HepG2 (cell line): ENCODE measurements at regions not wholly inside any gene's neighbourhood (a gene's known extent, or its start where the extent isn't known, plus 50 kb on each side); places are given as distances from the start of the nearest gene placed in this dataset.

ENCODE experiments used
- BRF2 ChIP-seq: sonication (generic); formaldehyde crosslinking; IDR thresholded peaks from 2 replicates; pipeline ENCODE4 v1.8.1; 2022; ENCODE audit warnings: mild to moderate bottlenecking, missing genetic modification reagents
- FOXO1 ChIP-seq: sonication (generic); formaldehyde crosslinking; IDR thresholded peaks from 2 replicates; pipeline ENCODE4 v1.4.0; 2020; ENCODE audit warnings: missing genetic modification reagents
- HMGXB4 ChIP-seq, 2 experiments: sonication (generic) in 1 of 2; formaldehyde crosslinking in 1 of 2; IDR thresholded peaks; 2 replicates each; pipeline versions ENCODE4 v1.4.0 to v1.6.1; 2018 to 2020; ENCODE audit warnings: missing genetic modification reagents in 2 of 2, borderline replicate concordance in 1 of 2, low read depth in 1 of 2, mild to moderate bottlenecking in 1 of 2, missing biosample characterization in 1 of 2
- MIER2 ChIP-seq: IDR thresholded peaks from 2 replicates; pipeline ENCODE4 v1.6.1; 2016; ENCODE audit warnings: missing biosample characterization, missing genetic modification reagents
- SETDB1 ChIP-seq: sonication (generic); formaldehyde crosslinking; IDR thresholded peaks from 2 replicates; pipeline ENCODE4 v1.5.1; 2020; ENCODE audit warnings: missing genetic modification reagents, mild to moderate bottlenecking, borderline replicate concordance
- SOX13 ChIP-seq, 3 experiments: fragments of 450-650 bp in 1 of 3; sonication (generic) in 1 of 3; formaldehyde crosslinking in 1 of 3; IDR thresholded peaks in 2 of 3; conservative IDR thresholded peaks in 1 of 3; 2 replicates each; pipeline versions ENCODE4 v1.5.0 to v1.6.1; 2016 to 2020; ENCODE audit warnings: antibody characterized with exemption in 1 of 3, mild to moderate bottlenecking in 1 of 3, missing compliant biosample characterization in 1 of 3, missing genetic modification reagents in 1 of 3, moderate library complexity in 1 of 3
- SOX5 ChIP-seq: IDR thresholded peaks from 2 replicates; pipeline ENCODE4 v1.6.1; 2016; ENCODE audit warnings: borderline replicate concordance
- TCF12 ChIP-seq, 2 experiments: fragments of 450-650 bp in 1 of 2; sonication (generic) in 1 of 2; formaldehyde crosslinking in 1 of 2; IDR thresholded peaks; 2 replicates each; pipeline versions ENCODE4 v1.6.1 to v1.8.0; 2017 to 2022; ENCODE audit warnings: antibody characterized with exemption in 1 of 2, mild to moderate bottlenecking in 1 of 2, missing genetic modification reagents in 1 of 2, moderate library complexity in 1 of 2
- ZGPAT ChIP-seq: IDR thresholded peaks from 2 replicates; pipeline ENCODE4 v1.6.1; 2016; ENCODE audit warnings: mild to moderate bottlenecking
- ZNF792 ChIP-seq: IDR thresholded peaks from 2 replicates; pipeline ENCODE4 v1.6.1; 2016
- TF ChIP-seq, protein P1 (sequence below), 2 experiments: sonication (generic) in 1 of 2; formaldehyde crosslinking in 1 of 2; IDR thresholded peaks; 2 replicates each; pipeline versions ENCODE4 v1.4.0 to v1.6.1; 2016 to 2020; ENCODE audit warnings: borderline replicate concordance in 1 of 2, low read depth in 1 of 2, mild to moderate bottlenecking in 1 of 2, missing genetic modification reagents in 1 of 2
- TF ChIP-seq, protein P2 (sequence below): sonication (generic); formaldehyde crosslinking; IDR thresholded peaks from 2 replicates; pipeline ENCODE4 v1.5.0; 2020; ENCODE audit warnings: missing genetic modification reagents
- TF ChIP-seq, protein P3 (sequence below): sonication (generic); formaldehyde crosslinking; IDR thresholded peaks from 2 replicates; pipeline ENCODE4 v1.4.0; 2020; ENCODE audit warnings: missing genetic modification reagents

DNA sequence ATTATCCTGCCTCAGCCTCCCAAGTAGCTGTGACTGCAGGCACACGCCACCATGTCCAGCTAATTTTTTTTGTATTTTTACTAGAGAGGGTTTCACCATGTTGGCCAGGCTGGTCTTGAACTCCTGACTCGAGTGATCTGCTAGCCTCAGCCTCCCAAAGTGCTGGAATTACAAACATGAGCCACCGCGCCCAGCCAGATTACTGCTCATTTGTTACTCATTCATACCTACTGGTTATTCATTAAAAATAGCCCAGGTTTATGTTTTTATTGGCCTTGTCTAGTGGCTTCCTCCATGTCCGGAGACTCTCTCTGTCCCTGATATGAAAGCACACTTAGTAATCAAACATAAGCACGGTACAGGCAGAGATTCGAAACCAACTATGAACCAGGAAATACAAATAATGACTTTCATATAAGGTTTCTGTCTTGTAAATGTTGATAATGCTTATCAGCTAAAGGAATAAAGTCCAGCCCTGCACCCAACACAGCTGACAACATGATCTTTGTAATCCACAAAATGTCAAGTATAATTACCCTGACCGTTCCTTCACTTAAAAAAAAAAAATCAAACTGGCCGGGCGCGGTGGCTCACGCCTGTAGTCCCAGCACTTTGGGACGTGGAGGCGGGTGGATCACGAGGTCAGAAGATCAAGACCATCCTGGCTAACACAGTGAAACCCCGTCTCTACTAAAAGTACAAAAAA is 50.4 kb upstream of the CXADR start (continued):
- TF ChIP-seq FOXO1 (CRISPR knock-in tag) (peak; percentile 65; the same call in 1 of the 2 replicates), ZGPAT (peak; percentile 63), MIER2 (no peak), SOX5 (CRISPR knock-in tag) (peak; percentile 79), SETDB1 (CRISPR knock-in tag) (no peak), TCF12 (IDR thresholded peaks at IDR 0.05) (no peak), TCF12 (CRISPR knock-in tag; IDR thresholded peaks at IDR 0.05) (no peak), SOX13 (IDR thresholded peaks at IDR 0.05) (peak; percentile 59; the same call in 1 of the 2 replicates), SOX13 (CRISPR knock-in tag; conservative IDR thresholded peaks at IDR 0.05 in 1 of 2, IDR thresholded peaks at IDR 0.05 in 1 of 2) (peak in 1 of 2 experiments; percentile 85; a peak in 2 of 4 replicates), BRF2 (CRISPR knock-in tag) (0 out of 2 replicates have a peak, but pooled peaks have one; percentile 37), ZNF792 (CRISPR knock-in tag) (no peak), HMGXB4 (CRISPR knock-in tag; IDR thresholded peaks at IDR 0.05; ENCODE audit: borderline replicate concordance in 1 of 2, low read depth in 1 of 2) (0 out of 4 replicates have a peak, but pooled peaks of 1 of the 2 experiments have one; percentile 17)
- TF ChIP-seq, protein P1, sequence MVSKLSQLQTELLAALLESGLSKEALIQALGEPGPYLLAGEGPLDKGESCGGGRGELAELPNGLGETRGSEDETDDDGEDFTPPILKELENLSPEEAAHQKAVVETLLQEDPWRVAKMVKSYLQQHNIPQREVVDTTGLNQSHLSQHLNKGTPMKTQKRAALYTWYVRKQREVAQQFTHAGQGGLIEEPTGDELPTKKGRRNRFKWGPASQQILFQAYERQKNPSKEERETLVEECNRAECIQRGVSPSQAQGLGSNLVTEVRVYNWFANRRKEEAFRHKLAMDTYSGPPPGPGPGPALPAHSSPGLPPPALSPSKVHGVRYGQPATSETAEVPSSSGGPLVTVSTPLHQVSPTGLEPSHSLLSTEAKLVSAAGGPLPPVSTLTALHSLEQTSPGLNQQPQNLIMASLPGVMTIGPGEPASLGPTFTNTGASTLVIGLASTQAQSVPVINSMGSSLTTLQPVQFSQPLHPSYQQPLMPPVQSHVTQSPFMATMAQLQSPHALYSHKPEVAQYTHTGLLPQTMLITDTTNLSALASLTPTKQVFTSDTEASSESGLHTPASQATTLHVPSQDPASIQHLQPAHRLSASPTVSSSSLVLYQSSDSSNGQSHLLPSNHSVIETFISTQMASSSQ (IDR thresholded peaks at IDR 0.05; ENCODE audit: low read depth) = peak; percentile 72
- TF ChIP-seq, protein P1 (CRISPR knock-in tag; IDR thresholded peaks at IDR 0.05; ENCODE audit: borderline replicate concordance) = peak; percentile 86; the same call in 1 of the 2 replicates
- TF ChIP-seq, protein P2, sequence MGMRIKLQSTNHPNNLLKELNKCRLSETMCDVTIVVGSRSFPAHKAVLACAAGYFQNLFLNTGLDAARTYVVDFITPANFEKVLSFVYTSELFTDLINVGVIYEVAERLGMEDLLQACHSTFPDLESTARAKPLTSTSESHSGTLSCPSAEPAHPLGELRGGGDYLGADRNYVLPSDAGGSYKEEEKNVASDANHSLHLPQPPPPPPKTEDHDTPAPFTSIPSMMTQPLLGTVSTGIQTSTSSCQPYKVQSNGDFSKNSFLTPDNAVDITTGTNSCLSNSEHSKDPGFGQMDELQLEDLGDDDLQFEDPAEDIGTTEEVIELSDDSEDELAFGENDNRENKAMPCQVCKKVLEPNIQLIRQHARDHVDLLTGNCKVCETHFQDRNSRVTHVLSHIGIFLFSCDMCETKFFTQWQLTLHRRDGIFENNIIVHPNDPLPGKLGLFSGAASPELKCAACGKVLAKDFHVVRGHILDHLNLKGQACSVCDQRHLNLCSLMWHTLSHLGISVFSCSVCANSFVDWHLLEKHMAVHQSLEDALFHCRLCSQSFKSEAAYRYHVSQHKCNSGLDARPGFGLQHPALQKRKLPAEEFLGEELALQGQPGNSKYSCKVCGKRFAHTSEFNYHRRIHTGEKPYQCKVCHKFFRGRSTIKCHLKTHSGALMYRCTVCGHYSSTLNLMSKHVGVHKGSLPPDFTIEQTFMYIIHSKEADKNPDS (CRISPR knock-in tag) = peak; percentile 91; the same call in 1 of the 2 replicates
- TF ChIP-seq, protein P3, sequence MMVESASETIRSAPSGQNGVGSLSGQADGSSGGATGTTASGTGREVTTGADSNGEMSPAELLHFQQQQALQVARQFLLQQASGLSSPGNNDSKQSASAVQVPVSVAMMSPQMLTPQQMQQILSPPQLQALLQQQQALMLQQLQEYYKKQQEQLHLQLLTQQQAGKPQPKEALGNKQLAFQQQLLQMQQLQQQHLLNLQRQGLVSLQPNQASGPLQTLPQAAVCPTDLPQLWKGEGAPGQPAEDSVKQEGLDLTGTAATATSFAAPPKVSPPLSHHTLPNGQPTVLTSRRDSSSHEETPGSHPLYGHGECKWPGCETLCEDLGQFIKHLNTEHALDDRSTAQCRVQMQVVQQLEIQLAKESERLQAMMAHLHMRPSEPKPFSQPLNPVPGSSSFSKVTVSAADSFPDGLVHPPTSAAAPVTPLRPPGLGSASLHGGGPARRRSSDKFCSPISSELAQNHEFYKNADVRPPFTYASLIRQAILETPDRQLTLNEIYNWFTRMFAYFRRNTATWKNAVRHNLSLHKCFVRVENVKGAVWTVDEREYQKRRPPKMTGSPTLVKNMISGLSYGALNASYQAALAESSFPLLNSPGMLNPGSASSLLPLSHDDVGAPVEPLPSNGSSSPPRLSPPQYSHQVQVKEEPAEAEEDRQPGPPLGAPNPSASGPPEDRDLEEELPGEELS (CRISPR knock-in tag) = peak; percentile 85
